ENCODE measurements at regions not wholly inside any gene's neighbourhood (a gene's known extent, or its start where the extent isn't known, plus 50 kb on each side); places are given as distances from the start of the nearest gene placed in this dataset.

- no peak for DNase-seq
These were observed 330.1 kb upstream of the RPS6KA3 start for GRCh38 chrX:20596856-20597255.

- peak; percentile 81 for DNase-seq
These were observed 329.3 kb upstream of the RPS6KA3 start for GRCh38 chrX:20595928-20596575.

GRCh38 chrX:20594985-20595384, 328.3 kb upstream of the RPS6KA3 start:
- no peak for DNase-seq

GRCh38 chrX:20593836-20594235, 327.1 kb upstream of the RPS6KA3 start:
- DNase-seq, result no peak

DNA sequence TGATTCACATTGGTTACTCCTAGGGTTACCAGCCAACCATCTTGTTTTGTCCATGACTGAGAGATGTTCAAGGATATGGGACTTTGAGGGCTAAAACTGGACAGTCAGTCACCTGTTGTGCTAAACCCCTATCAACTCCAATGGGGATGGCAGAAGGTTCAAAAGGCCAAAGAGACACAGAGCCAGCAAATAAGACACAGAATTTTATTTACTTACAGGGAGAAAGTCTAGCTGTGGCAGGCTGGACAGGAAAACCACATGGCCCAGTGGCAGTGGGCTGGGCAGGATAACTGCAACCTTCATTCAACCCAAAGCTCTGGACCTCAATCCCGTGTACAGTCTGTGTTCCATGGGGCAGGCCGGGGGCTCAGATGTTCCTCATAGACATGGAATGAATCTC, 326.7 kb upstream of the RPS6KA3 start:
- DNase-seq, result no peak

DNA sequence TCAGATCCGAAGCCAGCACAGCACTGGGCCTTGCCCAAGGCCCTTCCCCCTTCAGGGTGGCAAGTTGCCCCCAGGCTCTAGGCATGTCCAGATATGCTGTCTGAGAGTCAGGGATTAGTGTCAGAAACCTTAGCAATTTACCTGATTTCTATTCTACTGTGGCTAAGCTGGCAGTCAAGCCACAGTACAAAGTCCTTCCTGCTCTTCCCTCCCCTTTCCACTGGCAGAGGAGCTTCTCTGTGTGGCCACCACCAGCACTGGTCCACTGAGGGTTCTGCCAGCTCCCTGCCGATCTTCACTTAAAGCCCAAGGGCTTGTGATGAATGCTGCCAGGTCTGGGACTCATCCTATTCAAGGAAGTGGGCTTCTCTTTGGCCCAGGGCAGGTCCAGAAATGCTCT, 324.5 kb upstream of the RPS6KA3 start:
- no peak for DNase-seq

DNA sequence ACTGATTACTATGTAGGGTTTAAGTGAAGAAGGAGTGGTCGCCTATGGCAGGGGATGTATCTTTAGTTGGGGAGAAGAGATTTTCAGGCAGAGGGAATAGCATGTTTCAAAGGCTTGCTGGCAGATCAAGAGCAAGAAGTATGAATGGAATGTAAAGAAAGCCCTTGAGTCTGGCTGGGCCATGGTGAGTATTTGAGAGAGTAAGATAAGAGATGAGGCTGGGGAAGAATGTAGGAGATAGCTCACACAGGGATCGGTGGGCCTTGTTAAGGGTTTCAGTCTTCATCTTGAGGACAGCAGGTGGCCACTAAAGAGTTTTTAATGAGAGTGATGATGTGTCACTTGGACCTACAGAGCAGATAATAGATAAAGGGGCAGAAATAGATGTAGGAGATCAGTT, 319.1 kb upstream of the RPS6KA3 start:
- peak; percentile 76 for DNase-seq

DNA sequence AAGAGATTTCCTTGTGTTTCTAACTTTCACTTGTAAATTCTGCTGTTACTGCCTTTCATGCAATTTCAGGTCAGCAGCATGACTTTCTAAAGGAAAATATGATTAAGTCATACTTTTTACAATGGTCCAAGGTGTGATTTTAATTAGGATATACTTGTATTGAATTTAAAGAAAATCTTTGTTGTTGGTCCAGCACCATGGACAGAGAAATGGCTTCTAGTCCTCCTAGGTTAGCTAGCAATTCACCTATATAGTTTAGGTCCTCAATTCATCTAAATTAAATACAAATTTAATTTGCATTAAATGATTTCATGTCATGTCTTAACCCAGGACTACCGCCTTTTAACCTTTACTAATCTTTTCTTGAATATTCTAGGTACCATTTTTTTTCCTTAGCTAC, 304.9 kb upstream of the RPS6KA3 start:
- no peak for DNase-seq

DNA sequence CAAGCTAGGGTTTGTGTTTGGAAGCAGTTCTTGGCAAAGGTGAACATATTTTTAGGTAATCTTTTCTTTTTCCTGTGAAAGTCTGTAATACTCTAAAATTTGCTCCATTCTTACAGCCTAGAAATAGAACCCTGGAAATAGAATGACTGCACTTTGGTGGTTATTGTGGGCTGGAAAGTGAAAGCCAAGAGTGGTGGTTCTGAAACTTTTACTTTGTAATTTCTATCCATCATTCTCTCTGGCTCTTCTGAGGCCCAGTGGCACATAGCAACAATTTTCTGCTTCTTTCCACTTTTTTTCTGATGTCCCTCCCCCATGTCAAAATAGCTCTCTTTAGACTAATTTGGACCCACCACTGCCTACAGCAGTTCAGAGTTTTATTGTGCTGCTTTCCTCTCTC, 300.4 kb upstream of the RPS6KA3 start:
- DNase-seq, result no peak

DNA sequence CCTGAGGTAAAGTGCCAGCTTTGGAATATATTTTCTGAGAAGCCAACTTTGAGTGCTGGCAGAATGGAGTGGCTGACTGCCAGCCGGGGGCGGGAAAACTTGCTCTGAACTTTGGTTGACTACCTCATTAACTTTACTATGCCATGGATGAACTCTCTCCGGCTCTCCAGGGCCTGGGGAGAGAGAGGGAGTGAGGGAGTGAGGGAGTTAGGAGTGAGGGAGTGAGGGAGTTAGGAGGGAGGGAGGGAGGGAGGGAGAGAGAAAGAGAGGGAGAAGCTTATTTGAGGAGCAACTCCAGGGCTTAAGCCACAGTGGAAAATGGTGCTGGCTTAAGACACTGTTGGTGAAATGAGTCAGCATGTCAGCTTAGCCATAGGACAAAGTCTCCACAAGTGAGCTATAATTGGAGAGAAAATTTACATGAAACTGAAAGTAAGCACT, 280.9 kb upstream of the RPS6KA3 start:
- DNase-seq, result no peak

DNA sequence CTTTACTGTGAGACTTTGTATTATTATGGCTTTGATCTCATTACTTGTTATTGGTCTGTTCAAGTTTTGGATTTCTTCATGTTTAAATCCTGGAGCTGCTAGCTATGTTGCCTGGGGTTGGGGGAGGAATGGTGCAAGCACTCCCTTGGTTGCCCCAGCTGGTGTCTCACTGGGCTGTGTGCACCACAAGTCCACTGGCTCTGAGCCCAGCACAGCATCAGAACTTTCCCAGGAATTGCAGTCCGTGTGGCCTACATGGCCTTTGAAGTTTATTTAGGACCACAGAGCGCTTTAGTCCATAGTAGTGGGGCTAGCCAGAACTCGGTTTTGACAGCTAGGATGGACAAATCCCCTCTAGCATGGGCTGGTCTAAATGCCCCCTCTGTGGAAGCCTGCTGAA, 278.8 kb upstream of the RPS6KA3 start:
- DNase-seq, result no peak

DNA sequence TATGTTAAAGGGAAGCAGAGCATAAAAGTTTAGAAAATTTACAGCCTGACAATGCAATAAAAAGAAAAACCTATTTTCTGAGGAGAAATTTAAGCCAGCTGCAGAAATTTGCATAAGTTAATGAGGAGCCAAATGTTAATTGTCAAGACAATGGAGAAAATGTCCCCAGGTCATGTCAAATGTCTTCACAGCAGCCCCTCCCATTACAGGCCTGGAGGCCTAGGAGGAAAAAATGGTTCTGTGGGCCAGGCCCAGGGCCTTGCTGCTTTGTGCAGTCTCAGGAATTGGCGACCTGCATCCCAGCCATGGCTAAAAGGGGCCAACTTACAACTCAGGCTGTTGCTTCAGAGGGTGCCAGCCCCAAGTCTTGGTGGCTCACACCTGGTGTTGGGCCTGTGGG, 275.4 kb upstream of the RPS6KA3 start:
- no peak for DNase-seq

DNA sequence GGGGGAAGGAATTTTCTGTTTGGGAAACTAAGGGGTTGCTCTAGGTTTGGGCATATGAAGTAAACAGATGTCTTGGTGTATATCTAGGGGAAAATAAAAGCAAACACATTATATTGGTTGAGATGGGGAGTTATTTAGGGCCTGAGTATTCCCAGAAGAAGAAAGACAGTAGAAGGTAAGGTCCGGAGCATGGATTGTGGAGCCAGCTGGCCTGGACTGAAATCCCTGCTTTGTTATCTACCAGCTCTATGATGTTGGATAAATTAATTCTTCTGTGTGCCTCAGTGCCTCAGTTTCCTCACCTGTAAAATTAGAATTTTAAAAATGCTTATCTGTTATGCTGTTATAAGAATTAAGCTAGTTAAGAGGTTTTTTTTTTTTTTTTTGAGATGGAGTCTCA, 272.3 kb upstream of the RPS6KA3 start:
- no peak for DNase-seq

- DNase-seq, result no peak
These were observed 265.0 kb upstream of the RPS6KA3 start for GRCh38 chrX:20531667-20532066.

DNA sequence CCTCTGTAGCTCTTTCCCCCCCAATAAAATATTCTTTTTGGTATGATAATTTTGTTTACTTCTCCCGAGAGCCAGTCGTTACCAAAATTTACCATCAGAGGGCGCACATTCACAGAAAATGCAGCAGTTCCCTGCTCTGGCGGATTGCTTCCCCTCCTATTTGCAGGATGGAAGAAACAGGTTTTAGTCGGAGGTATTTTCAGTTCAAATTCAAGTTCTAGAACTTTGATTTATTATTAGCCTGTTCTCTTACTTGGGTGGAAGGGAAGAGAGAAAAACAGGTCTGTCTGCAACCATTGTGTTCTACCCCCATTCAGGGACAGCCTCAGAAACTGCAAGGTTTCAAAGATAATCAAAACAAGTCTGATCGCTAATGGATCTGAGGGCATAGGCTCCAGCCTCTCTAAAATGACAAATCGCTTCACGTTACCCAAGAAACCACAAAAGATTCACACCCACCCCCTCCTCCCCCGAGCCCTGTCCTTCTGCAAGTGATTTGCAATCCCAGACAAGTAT, 263.8 kb upstream of the RPS6KA3 start:
- peak; percentile 64 for DNase-seq

DNA sequence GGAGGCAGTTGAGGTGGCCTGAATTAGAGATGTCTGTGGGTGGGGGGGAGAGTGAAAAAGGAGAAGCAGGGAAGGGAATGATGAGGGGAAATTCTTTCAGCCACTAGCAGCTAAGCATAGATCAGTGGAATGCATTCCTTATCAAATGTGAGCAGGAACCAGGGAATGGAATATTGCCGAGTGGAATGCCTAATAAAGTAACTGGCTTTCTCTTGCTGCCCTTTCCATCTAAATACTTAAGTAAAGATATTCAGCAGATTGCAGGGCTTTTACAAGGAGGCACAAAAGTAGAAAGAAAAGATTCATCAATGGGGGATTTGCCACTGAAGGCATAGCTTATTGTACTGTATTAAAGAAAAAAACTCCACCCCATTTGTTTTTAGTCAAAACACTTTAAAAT, 263.0 kb upstream of the RPS6KA3 start:
- DNase-seq, result no peak

- DNase-seq, result no peak
These were observed 262.6 kb upstream of the RPS6KA3 start for GRCh38 chrX:20529301-20529700.

DNA sequence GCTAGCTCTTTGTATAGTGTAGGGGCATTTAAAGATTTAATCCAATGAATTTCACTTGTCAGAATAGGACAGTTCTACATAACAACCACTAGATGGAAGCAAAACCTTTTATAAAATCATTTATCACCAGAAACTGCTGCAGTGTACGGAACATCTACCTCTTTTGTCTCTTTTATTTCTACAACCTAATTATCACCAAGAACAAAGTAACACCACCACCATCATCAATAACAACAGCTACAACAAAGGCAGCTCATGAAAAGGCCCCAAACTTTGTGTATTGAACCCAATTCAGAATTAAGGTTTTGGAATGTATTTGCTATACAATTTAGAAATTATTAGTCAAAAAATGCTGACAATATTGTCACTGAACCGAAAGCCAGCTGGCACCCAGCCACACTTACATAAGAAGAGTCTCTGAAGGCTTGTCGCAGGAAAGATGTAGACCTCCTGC, 260.9 kb upstream of the RPS6KA3 start:
- DNase-seq, result no peak

DNA sequence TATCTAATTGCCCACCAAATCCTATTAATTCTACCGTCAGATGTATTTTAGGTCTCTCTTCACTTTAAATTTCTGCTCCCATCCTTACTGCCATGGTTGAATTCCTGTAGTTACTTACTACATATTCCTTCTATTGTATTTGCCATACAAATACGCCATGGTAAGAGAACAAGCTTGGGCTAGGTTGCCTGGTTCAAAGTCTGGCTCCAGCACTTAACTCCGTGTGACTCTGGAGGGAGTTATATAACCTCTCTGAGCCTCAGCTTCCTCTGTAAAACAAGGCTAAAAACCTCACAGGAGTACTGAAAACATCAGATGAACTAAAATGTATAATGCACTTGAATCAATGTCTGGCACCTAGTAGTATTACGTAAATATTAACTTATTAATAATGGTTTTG, 260.3 kb upstream of the RPS6KA3 start:
- no peak for DNase-seq

GRCh38 chrX:20523626-20524312, 257.1 kb upstream of the RPS6KA3 start:
- no peak for DNase-seq

- DNase-seq, result no peak
These were observed 255.7 kb upstream of the RPS6KA3 start for GRCh38 chrX:20522420-20522819.

GRCh38 chrX:20521222-20521621, 254.5 kb upstream of the RPS6KA3 start:
- no peak for DNase-seq

DNA sequence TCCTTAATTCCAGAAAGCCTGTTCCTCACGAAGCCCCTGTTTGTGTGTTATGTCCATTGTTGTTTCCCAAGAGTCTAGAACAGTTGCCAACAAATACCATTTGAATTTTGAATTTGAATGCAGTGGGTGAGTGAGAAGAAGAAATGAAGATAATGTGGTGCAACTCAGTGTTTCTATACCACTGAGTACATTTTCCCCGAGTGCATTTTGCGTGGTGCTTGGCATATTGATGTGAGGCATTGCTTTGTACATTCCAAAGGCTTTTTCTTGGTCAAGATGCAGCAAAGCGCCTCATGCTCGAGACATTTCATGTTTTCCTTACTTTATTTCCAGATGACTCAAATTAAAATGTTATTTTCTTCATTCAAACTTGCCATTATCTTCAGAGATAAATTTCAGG, 253.1 kb upstream of the RPS6KA3 start:
- no peak for DNase-seq

DNA sequence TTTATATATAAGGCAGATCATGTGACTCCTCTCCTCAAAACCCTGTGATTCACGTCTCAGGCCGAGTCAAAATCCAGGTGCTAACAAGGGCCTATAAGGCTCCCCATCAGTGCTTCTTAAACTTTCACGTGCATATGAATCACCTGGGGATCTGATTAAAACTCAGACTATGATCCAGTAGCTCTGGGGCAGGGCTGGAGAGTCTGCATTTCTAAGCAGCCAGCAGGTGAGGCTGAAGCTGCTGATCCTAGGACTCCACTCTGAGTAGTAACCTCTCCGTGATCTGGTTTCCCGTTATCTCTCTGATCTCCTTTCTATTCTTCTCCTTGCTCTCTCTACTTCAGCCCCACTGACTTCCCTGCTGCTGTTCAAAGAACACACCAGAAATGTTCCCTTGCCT, 252.4 kb upstream of the RPS6KA3 start:
- DNase-seq, result peak; percentile 63

- no peak for DNase-seq
These were observed 250.9 kb upstream of the RPS6KA3 start for GRCh38 chrX:20517565-20517964.
